GM21619 (cell line): ENCODE measurements at regions not wholly inside any gene's neighbourhood (a gene's known extent, or its start where the extent isn't known, plus 50 kb on each side); places are given as distances from the start of the nearest gene placed in this dataset.
"Not testable (repeated sequence)": the region's sequence is repeated elsewhere in the genome, so short reads cannot be mapped to it uniquely, and the experiment has no call there.

ENCODE experiments used
- ATAC-seq: cut with Tn5 transposase; IDR thresholded peaks from one replicate; pipeline ENCODE4 v1.9.1; 2021; ENCODE audit not compliant: unreplicated experiment

DNA sequence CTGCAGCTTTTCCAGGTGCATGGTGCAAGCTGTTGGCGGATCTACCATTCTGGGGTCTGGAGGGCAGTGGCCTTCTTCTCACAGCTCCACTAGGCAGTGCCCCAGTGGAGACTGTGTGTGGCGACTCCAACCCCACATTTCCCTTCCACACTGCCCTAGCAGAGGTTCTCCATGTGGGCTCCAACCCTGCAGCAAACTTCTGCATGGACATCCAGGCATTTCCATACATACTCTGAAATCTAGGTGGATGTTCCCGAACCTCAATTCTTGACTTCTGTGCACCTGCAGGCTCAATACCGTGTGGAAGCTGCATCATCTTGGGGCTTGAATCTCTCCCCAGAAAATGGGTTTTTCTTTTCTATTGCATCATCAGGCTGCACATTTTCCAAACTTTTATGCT lies 160.2 kb upstream of the DYRK2 start:
- ATAC-seq = not testable (repeated sequence)

DNA sequence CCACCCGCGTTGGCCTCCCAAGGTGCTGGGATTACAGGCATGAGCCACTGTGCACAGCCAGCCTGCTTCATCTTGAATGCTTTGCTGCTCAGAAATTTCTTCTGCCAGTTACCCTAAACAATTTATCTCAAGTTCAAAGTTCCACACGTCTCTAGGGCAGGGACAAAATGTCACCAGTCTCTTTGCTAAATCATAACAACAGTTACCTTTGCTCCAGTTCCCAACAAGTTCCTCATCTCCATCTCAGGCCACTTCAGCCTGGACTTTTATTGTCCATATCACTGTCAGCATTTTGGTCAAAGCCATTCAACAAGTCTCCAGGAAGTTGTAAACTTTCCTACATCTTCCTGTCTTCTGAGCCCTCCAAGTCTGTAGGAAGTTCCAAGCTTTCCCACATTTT lies 159.5 kb upstream of the DYRK2 start:
- no peak for ATAC-seq

DNA sequence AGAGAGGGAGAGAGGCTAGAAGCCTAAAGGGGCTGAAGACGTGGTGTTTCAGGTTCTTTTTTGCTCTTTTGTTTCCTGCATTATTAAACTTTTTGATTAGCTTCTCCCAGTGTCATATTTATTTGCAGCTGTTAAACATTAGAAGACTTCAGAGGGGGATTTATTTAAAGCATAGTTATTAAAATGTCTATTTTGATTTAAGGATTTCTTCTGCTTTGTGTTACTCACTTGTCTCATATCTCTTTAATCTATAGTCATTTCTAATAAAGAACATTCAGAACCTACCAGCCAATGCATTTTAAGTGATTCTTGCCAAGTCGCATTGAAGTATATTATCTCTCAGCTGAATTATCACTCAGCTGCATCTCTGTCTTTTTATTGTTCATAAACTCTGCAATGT lies 152.0 kb upstream of the DYRK2 start:
- no peak for ATAC-seq

DNA sequence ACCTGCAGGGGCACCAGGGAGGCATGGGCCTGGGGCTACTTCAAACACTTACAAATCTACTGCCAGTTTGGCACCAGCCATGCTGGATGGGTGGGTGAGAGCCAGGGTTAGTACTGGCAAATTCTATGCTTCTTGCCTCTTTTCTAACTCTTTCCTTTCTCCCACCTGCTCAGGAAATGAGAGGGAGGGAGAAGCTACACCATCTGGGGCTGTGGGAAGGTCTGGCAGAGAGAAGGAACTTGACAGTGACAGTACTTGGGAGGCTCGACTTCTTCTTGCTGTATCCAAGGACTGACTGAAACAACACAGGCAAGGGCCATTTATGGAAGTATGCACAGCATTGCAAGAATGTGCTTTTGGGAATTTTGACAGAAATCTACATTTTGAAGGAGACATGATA lies 149.6 kb upstream of the DYRK2 start:
- no peak for ATAC-seq

DNA sequence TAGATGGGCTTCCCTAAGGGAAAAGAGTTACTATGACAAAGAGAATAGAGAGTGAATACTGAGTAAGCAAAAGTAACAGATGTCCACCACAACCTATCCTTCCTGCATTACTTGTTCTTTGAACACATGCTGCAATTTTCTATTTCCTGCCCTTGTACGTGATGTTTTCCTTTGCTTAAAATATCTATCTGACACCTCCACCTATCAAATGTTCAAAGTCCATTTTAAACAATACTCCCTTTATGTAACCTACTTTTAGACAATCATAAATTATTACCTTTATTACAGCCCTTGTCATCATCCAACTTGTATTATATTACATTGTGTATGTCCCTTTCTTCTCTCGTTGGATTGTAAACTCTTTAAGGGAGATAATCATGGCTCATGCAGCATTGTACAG lies 147.2 kb upstream of the DYRK2 start:
- ATAC-seq = no peak

DNA sequence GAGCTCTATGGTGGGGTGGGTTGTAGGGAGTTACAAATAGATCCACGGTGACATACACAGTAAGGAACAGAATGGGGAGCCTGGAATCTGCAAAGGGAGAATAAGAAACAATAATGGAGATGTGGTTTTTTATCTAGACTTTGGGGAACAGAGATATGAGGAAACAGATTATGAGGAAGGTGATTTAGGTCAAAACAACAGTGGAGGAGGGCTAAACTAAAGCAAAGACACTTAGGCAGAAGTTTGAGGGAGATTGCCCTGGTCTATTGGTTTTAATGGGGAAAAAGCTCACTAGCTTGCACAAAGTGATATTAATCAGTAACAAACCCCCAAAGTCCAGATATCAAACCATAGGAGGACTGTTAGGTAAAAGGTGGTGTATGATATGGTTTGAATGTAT lies 144.5 kb upstream of the DYRK2 start:
- ATAC-seq = no peak

DNA sequence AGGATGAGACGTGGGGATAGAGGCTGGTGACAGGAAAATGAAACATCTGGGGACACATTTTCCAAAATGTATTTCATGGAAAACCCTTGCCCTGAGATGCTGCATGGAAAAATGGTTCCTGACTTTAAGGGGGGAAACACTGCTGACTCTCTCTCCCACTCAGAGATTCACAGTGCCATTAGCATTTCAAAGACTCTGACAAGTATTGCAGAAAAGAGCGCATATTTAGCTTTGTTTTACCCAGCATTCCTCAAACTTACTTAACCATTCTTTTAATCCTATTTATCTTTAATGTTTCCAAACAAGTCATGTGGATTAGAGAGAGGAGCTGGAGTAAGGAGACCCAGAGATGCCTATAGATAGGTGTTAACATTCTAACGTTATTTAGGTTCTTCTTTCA lies 141.8 kb upstream of the DYRK2 start:
- no peak for ATAC-seq

DNA sequence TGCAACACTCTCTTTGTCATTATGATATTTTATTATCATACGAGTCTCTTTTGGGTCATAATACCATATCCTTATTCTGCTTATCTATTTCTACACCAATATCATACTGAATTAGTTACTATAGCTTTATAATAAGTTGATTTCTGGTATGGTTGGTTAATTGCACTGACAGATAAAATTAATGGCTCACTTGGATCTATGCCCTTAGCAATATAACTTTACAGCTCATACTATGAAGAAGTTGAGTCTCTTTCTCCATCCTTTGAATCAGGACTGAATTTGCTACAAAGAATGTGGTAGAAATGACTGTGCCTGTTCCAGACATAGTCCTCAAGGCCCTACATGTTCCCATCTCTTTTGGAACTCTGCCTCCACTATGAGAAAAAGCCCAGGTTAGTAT lies 139.7 kb upstream of the DYRK2 start:
- no peak for ATAC-seq

DNA sequence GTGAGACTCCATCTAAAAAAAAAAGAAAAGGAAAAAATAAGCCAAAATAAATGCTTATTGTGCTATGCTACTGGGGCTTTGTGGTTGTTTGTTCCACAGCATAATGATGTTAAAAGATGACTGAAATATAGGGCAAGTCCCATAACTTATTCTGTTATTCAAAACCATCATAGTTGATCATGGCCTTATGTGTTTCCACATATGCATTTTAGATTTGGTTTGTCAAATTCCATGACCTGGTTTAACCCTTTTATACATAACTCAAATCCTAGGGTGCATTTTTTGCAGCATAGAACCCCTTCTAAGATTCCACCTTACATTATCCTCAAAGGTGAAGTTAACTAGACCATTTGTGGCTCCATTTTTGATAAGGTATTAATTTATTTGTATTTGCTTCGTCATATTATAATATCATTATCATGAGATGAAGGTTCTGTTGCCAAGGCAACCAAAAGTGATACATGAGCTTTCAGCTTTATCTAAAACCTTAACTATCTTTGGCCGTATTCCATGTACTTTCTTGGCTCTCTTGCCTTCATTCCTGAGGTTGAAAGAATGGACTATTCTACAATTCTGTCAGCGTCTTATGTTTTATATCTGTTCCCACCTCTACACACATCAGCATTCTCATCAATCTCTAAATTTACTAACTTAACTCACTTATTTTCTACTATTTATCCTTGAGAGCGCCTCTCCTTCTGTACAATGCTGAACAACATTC lies 138.7 kb upstream of the DYRK2 start:
- no peak for ATAC-seq

DNA sequence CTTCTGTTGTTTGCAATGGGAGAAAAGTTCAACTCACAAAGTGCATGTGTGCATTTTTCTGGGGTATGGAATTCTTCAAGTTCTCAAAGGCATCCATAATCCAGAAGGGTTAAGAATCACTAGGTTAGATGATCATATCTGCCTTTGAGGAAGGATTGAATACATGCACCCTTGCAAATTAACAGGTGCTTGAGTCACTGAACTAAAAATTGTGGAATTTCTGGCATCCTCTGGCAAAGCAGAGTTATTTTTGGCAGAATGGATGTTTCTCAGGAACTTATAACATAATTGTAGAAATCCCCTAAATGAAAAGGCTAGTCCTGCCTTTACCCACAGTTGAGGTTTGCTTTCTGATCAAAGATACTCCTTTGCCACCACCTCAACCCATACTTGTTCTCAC lies 136.5 kb upstream of the DYRK2 start:
- ATAC-seq = no peak

DNA sequence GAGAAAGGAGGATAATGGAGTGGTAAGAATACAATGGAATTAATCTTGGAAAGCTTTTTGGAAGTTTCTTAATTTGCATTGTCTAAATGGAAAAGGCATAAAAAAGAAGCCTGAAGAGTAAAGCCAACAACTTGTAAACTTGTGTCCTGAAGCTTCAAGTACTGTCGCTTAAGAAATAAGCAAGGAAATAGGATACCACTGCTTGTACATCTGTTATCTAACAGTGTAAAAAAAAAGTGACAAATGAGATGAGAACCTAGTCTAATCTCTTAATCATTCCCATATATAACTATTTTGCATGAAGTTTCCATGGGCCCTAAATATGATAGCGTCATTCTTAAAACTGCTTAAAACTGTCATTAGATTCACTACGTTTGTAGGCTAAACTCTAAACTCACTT lies 134.0 kb upstream of the DYRK2 start:
- no peak for ATAC-seq

DNA sequence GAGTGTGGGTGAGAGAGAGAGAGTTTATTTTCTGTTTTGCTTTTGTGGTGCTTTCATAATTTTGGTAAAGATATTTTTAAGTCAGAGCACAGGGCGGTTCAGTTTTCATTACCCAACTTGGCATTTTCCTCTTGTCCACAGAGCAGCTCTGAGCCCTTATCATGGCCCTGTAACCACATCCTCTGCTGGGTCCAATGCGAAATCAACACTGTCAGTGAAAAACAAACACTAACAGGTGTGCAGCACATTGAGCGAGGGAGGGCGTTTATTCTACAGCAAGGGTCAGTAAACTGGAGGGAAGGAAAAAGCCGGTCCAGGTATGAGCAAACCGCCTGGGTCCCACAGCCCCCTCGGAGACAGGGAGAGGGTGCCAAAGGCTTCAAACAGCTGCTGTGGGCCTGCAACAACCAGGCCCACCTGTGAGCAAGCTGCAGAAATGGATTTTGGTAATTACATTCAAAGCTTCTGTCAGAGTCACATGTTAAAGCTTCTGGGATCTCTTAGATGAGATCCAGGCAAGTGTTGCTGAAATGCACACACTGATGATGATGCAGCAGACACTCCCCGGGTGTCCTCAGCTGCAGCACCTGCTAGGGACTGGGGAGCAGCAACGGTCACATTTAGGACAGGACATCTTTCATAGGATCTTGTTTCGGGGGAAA lies 132.7 kb upstream of the DYRK2 start:
- peak; percentile 92 for ATAC-seq

DNA sequence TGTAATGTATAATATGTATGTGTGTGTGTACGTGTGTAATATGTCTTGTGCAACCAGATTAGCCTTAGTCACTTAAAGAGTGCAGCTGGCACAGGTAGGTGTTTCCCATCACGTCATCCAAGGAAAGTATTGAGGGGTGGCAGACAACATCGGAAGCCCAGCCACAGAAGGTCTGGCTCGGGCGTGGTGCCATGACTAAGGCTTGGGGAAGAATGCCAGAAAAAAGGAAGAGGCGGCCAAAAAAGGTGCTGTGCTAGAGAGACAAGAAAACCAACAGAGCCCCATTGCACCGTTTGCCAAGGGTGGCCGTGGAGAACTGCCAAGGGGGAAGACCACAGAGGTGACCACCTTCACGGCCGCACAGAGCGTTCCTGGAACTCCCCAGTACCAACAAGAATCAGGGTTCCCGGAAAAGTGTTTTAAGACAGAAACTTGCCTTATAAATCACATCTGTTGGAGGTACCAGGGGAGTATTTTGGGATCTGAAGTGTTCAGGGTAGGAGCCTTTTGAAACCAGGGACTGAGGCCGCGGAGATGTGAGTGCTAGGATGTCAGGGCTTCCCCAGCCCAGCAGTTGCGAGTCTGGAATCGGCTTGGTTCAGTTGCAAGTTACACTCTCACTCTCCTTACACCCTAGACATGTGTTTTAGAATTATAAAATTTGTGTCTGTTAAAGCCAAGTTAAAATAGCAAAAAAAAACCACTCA lies 131.2 kb upstream of the DYRK2 start:
- ATAC-seq = no peak

DNA sequence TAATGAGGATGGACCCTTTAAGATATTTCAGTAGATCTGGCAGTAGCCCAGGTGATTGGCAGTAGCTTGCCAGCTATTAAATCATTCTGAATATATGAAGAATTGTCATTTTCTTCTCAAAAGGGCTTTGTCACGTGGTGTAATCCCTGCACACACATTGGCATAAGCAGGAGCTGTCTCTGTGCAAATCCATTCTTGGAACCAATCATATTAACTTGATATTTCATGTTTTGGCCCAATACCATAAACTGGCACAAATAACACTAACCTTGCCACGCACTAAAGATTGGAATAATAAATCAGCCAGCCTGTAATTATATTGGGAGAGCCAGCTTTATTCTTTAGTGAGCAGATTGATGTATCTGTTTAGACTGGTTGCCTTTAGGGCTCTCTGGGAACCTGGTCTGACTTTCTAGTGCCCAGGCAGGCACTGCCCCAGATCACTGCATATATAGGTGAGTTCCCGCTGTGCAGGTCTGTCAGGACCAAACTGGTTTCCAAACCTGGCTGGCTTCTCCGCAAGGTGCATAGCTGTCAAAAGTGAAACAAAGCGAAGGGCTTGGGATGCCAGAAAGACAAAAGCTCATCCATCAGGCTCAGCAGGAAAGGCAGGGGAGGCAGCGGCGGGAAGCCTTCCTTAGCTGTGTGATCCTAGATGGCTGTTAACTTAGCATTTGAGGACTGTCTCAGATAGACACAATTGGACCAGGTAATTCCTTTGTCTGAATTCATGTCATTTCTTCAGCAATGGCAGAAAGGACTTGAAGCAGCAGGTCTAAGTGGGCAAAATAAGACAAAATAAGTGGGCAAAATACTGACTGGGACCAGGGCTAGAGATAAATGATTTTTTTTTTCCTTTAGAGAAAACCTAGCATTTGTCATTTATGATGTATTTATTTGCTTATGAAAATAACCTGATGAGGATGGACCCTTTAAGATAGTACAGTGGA lies 128.8 kb upstream of the DYRK2 start:
- no peak for ATAC-seq

DNA sequence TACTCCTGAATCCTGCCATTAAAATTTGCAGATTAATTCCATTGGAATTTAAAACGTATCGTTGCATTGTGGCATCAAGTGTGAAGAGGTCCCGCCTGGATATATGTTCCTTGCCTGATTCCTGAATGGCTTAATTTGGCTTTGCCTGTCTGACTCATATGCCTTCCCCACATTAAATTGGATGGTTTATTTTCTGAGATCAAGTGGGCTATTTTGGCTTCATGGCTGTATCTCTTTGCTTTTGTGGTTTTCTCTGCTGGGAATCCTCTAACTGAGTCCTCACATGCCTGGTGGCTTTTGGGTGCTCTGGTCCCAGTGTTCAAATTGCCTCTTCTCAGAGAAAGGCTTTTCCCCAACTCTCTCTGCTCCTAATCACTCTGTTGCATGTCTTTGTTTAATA lies 127.9 kb upstream of the DYRK2 start:
- no peak for ATAC-seq

DNA sequence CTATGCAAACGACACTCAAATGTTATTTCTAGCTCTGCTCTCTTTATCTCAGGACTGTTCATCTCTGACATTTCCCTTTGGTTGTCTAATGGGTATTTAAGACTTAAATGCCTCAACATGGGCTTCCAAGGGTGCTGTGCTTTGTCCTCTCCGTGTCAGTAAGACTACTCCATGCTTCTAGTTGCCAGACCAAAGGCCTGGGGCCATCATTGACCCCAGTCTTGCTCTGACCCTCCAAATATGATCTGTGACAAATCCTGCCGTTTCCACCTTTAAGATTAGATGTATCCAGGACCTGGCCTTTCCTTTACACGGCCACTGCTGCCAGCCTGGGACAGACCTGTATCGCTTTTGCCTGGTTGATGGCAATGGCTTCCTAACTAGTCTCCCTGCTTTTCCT lies 126.3 kb upstream of the DYRK2 start:
- no peak for ATAC-seq

DNA sequence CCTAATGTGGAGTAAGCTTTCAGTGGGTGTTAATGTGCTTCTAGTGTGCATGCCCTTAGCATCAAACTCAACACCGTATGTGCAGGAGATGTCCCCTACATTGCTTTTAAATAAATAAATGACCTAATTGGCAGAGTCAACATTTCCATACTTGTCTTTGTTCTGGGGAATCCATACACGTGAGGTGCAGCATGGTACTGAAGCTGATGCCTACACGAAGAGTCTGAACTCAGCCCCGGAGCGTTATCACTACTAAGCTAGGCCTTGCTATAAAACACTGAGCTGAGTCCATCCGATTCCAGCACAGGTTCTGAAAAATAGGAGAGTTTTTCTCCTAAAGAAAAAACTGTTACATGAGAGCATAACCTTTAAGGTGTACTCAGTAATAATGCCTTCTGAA lies 125.0 kb upstream of the DYRK2 start:
- no peak for ATAC-seq

DNA sequence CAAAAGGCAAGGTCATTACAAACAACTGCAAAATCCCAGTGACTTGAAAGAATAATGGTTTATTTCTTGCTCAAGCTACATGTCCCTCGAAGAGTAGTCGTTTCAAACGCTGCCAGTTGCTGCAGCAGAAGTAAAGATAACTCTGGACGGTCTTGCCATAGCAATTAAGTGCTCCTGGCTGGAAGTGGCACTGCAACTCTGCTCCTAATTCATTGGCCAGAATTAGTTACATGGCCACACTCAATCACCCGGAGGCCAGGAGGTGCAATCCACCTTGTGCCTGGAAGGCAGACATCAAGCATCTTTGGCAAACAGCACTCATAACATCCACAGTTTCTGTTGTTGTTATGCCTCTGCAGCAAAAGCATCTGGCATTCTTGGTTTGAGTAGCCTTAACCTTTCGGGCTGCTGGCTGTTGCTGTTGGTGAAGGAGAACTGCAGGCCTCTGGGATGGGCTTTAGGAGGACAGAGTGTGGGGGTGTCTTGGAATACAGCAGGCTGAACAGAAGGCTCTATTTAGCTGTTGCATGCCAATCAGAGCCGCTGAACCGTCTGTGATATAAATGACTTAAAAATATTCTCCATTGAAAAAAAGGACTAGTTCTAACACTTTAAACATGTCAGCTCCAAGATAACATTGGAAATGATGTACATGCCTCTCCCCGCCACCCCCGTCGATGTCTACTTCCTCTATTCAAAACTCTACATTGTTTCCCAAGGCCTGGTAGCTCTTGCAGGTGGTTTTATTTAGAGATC lies 123.5 kb upstream of the DYRK2 start:
- no peak for ATAC-seq

DNA sequence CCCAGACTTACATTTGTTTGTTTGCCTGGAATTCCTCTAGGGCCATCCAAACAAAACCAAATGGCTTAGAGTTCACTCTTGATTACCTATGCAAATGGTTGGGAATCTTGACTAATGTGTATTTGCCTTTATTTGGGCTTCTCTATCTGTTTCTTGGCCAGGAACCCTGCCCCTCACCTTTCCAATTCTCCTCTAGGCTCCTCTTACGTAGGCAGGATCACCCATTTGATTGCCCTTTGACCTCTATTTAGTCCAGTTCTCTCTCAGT lies 123.0 kb upstream of the DYRK2 start:
- ATAC-seq = no peak

DNA sequence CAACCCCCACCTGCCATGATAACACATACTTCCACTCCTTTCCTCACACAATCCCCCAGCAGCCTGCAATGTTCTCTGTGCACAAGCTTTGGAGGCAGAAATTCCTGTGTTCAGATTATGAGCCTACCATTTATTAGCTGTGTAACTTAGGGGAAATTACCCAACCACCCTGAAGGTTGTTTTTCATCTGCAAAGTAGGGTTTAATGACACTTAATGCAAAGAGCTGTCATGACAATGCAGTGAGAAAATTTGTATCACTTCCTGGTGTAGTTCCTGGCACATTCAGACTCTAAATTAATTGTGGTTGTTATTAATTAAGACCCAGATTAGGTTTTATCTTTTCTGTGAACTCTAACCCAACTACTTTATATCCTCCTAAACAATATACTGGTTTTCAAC lies 122.4 kb upstream of the DYRK2 start:
- ATAC-seq = no peak

DNA sequence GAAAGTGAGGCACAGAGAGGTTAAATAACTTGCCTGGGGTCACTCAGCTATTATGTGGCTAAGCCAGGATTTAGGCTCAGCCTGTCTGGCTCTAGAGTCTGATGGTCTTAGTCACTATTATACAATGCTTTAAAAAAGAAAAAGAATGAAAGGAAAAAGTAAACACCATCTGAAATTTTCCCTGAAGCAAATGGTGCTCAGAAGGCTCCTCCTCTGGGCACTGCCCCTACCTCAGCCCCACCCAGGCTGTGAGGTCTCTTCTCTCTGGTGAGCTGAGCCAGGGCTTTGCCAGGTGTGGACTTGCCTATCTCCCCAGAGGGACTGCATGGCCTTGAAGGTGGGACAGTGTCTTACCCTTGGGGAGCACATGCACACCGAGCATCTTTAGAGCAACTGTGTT lies 117.5 kb upstream of the DYRK2 start:
- no peak for ATAC-seq
